Activated T-cell treated with anti-CD3 and anti-CD28 coated beads, Interleukin-2, amount 50 U/mL, for 1 hour (primary cell): ENCODE measurements at regions not wholly inside any gene's neighbourhood (a gene's known extent, or its start where the extent isn't known, plus 50 kb on each side); places are given as distances from the start of the nearest gene placed in this dataset.
"Not testable (repeated sequence)": the region's sequence is repeated elsewhere in the genome, so short reads cannot be mapped to it uniquely, and the experiment has no call there.

Source experiments
- DNase-seq: peaks from one replicate; pipeline ENCODE4 v3.0.0-alpha.2; 2020

DNA sequence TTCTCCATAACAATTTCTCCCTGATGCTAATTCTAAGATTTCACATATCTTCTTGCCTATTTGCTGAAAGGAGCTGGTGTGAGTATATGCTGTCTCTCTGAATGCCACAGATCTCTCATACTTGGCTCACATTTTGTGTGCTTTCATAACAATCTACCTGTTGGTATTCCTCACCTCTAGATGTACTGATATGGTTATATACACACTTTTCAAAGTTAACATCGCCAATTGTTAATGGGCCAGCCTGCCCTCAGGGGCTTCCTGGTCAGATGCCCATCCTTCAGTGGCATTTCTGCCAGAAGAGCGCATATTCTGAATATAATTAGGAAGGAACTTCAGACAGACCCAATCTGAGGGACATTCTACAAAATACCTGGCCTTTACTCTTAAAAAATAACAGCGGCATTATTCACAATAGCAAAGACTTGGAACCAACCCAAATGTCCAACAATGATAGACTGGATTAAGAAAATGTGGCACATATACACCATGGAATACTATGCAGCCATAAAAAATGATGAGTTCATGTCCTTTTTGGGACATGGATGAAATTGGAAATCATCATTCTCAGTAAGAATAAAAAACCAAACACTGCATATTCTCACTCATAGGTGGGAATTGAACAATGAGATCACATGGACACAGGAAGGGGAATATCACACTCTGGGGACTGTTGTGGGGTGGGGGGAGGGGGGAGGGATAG is 123.9 kb upstream of the FAT1 start:
- not testable (repeated sequence) for DNase-seq

DNA sequence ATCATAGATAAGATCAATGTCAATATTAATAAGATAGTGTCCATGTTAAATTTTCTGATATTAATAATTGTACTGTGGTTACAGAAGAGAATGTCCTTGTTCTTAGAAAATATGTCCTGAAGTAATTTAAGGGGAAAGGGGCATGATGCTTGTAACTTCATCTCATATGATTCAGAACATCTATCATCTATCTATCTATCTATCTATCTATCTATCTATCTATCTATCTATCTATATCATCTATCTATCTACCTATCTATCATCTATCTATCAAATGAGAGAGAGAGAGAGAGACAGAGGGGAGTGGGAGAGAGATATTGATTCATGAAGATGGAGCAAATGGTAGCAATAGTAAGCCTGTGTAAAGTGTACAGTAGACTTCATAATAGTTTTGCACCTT is 124.8 kb upstream of the FAT1 start:
- DNase-seq, result no peak

DNA sequence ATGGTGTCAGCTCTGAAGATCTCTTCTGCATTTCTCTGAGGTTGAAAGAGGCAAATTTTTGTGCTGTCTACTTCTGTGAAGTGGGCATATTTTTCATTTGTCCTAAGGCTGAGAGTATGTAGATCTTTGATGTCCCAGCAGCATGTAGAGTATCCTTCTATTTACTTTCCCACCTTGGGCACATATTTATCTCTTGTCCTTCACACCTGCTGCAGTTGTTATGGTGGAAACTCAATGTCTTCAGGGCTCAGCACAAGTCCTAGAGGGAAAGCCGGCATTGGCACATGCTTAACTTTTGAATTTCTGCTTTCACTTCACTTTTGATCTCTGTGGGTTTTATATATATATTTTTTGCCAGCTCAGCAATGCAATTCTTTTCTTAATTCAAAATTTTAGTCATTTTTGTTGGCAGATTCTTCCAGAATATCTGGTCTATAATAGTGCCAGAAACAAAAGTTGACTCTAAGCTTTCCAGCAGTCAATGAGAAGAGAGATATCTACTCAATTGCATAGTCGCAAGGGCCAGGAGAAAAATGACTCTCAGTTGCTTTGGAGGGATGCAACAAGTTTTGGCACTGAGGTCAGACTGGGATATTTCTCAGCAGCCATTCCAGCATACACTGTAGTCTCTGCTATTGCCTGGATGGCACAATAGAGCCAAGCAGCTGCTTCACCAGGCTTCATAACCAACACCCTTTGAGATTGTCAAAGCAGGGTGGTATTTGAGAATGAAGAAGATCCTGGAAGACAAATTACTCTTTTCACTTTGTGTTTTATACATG is 127.8 kb upstream of the FAT1 start:
- no peak for DNase-seq

DNA sequence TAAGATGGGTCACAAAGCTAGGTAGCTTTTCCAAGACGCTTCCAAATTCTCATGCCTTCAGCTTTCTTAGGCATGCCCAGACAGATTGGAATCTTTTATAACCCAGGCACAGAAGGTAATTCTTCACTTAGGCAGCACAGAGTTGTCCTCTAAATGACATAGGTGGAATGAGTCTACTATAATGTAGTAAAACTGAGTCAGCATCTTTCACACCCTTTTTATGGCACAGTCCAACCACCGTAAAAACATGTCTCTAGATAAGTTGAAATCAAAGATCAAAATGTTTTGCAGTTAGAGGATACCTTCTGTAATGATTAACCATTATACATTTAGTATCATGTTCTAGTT is 128.4 kb upstream of the FAT1 start:
- no peak for DNase-seq

DNA sequence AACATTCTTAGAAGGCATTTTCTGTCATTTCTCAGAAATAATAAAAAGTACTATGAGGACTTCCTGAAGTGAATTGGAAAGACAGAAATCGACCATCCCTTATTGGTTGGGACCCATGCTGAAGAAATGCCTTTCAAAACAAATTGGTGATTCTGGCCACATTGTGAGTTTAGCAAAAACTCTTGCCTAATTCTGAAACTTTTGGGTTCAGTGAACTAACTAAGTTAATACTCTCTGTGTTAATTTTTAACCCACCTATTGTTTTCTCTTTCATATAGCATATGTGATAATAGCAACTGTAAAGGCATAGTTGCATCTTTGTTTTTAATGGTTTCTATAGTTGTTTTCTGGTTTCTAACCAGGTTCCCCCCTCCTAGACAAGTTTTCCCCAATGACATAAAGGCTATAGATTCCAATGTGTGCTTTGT is 129.3 kb upstream of the FAT1 start:
- DNase-seq, result no peak

DNA sequence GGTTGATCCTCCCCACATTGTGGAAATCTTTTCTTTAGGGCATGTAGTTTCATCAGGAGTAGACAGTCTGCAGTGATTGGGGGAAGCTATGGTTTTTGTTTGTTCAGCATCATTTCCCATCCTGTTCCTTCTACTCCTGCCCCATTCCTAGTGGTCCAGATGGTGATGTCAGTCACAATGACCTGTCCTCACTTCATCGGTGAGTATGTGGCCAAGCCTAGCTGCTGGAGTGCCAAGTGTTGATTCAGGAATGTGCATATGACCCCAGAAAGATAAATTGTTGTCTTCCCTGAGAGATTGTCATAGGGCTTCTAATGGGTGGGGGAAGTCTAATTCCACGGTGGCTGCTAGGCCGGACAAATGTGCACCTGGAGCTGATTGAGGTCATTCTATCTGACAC is 130.6 kb upstream of the FAT1 start:
- DNase-seq, result no peak

DNA sequence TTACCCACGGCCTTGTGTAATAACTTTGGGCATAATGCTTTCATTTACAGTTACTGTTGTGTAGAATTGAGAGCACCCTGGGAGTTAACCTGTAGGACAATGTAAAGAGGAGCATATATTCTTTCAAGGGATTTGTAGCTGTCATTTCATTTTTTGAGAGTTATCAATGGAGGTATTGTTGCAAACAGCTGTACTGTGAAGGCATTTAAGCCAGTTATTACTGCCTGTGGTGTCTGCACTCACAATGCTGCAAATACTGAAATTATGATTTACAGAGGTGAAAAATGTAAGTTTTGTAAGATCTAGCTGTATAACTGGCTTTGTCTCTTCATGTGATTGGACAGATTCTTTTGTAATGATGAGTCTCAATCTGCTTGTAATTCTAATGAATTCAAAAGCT is 131.5 kb upstream of the FAT1 start:
- DNase-seq, result no peak

DNA sequence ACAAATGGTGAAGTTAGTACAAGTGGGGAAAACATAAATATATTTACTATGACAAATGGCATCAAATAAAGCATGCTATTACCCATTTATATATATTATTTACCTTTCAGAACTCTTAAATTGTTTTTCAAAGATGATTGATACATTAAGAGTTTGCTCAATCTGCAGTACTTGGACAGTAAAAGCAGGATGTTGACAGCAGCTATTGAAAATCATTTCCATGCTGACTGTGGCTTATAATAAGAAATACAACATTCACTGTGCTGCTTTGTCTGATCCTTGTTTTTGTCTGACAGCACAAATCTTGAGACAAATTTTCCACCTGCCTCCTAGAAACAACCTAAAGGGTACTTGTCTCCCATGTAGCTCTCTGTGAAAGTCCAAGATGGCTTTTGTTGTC is 134.1 kb upstream of the FAT1 start:
- no peak for DNase-seq

DNA sequence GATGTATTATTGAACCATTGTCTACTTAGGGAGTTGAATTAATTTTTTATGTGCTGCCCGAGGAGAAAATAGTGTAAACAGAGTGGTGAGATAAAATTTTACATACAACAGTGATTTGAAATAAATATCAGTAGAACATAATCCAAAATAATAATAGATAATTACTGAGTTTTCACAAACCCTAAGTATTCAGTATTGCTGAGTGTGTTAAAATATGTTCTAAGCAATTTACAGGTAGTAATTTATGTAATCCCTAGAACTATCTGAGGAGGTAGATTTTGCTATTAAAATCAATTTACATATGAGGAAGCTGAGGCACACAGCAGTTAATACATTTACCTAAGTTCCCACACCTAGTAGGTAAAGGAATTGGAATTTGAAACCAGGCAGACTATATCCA is 134.7 kb upstream of the FAT1 start:
- no peak for DNase-seq

DNA sequence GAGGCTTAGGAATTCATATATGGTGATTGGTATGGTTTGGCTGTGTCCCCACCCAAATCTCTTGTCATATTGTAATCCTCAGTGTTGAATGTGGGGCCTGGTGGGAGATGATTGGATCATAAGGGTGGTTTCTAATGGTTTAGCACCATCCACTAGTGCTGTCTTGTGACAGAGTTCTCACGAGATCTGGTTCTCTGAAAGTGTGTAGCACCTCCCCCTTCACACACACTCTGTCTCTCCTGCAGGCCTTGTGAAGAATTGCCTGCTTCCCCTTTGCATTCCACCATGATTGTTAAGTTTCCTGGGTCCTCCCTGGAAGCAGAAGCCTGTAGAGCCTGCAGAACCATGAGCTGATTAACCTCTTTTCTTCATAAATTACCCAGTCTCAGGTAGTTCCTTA is 135.8 kb upstream of the FAT1 start:
- no peak for DNase-seq

DNA sequence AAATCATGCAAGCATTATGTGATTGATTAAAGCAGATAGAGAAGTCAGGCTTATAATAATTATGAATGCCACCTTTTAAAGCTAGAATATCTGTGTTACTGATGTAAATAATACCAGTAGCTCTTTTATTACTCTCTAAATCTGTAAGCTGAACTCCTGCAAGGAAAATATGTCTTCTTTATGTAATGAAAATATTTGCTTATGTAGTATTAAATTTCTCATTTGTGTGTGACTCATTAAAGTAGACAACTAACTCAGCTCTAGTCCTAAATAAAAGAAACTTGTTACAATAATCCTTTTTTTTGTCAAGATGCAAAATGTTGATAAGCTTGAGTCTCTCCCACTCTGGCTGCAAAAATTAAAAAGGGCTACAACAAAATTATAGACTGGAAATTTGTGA is 137.7 kb upstream of the FAT1 start:
- no peak for DNase-seq

DNA sequence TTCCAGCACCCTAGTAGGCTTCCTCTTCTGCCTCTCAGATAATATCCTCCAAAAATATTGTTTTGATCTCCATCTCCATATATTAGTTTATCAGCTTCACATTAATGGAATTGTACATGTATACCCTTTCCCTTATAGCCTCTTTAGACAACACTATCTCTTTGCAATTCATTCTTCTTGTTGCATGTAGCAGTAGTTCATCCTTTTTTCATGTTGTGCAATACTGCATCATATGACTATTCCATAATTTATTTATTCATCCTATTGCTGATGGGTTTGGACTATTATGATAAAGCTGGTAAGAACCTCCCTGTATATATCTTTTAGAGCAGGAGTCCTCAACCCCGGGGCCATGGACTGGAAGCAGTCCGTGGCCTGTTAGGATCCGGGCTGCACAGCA is 148.2 kb upstream of the FAT1 start:
- DNase-seq, result no peak

DNA sequence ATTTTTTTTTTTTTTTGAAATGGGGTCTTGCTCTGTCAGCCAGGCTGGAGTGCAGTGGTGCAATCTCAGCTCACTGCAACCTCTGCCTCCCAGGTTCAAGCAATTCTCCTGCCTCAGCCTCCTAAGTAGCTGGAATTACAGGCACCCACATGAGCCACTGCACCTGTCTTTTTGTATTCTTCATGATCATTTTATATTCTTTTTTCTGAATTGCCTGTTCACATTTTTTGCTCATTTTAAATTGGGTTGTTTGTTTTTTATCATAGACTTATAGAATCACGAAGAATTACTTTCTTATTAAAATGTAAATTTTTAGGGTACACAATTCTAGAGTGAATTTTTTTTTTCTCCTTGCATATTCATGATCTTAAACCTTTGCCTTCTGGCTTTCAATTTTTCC is 149.4 kb upstream of the FAT1 start:
- DNase-seq, result not testable (repeated sequence)

DNA sequence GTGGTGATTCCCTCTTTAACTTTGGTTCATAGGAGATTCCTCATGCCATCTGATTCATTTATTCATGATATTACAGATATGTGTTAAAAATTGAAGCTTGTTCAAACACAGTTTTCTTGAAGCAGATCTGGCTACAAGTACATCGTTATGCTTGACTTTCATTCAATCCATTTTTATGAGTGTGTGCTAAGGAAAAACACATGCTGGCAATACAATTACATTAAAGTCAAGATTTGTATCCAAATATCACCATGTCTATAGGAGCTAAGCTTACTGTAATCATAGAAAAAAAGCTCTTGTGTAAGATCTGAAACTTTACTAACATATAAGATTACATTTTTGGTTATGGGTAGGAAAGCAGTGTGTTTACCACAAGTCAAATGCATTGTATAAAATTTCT is 151.8 kb upstream of the FAT1 start:
- no peak for DNase-seq

DNA sequence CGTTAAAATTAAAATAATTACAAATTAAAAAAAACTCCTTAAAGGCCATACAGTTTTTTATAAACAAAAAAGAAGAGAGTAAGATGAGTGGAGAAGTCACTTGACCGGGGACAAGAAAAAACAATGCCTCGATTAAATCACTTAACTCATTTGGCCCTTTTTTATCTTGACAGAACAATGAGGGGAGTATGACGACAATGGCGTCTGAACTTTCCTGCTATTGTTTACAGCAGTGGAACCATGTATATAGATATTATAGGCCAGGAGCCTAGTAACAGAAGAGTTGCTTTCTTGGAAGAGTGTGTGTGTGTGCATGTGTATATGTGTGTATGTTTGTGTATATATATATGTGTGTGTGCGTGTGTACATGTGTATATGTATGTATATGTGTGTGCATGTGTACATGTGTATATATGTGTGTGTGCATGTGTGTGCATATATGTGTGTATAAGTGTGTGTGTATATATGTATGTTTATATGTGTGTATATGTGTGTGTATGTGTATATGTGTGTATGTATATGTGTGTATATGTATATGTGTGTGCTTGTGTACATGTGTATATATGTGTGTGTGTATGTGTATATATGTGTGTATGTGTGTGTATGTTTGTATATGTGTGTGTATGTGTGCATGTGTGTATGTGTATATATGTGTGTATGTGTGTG is 153.4 kb upstream of the FAT1 start:
- no peak for DNase-seq

DNA sequence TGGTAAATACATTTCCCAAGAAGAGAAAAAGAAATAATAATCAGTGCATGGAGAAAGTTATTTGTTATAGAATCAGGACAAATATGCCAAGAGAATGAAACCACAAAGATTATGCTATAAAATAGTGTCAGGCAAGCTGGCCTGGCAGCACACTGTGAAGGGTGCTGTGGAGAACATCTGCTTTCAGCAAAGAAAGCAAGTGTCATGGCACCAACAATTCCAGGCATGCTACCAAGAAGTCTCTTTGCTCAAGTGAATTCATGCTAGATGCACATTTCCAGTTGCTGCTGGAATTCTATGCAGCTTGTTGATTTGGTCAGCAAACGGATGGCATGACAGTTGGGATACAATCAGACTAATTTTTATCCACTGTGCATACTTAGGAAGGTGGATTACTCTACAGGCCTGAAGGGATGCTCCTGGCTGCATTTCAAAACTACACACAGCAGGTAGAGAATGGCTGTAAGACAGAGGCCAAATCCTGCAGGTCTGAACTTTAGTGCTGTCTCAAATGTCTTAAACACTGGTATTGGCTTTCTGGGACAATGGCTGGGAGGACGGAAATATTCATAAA is 154.6 kb upstream of the FAT1 start:
- DNase-seq, result no peak

DNA sequence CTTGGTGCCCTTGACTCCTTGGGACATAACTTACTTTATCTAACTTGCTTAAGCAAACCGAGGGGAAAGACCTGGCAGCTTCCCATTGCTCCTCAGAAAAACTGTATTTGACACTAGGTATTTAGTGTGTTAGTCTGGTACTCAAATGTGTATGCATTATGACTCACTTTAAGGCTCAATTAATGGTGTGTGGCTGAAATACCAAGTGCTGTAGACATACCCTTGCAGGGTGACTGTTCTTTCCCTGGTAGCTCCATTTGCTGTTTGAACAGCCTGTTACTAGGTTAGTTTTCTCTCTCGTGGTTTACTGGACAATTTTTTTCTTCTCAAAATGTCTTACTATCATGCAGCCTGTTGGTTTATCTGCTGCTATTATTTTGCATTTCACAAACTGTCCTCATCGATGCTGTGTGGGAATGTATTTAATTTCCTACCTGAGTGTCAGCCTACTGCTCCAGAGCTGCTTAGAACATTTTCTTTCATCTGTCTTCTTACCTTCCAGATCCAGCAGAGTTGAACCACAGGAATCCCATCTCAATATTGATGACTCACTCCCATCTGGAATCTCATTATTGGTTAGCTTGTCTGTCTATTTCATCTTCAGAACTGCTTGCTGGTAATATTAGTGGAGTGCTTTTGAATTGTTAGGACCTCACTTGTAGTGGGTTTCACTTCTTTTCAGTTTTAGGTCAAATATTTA is 158.0 kb upstream of the FAT1 start:
- no peak for DNase-seq

DNA sequence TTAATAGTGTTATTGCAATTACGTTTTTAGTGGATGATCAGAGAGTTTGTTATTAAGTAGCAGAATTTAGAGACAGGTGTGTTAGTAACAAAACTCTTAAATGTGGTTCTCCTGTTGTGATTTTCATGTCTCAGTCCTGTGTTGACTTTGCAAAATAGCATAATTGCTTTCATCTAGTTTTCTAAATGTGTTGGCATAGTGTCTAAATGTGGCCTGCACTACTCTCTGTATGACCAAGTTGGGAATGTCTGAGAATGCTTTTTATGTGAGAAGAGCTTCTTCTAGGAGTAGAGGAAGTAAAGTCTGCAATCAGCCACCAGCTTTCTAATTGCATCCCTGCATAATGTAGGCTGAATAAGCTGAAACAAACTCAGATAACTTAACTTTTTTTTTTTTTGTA is 158.6 kb upstream of the FAT1 start:
- no peak for DNase-seq

DNA sequence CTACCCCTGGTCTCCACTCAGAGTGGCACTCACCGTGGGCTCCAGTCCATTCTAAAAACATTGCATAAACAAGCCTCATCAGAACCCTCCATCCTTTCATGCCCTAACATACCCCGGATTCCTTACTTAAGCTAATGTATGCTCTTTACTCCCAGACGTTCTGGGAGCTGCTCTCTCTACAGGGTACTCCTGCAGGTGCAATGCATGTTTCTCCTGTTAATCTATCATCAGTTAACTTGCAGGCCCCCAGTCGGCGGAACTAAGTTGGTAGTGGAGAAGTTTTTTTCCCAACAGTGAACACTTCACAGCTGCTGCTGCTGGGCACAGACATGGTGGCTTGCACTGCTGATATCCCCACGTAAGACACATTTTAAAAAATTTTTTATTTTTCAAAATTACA is 161.6 kb upstream of the FAT1 start:
- no peak for DNase-seq

DNA sequence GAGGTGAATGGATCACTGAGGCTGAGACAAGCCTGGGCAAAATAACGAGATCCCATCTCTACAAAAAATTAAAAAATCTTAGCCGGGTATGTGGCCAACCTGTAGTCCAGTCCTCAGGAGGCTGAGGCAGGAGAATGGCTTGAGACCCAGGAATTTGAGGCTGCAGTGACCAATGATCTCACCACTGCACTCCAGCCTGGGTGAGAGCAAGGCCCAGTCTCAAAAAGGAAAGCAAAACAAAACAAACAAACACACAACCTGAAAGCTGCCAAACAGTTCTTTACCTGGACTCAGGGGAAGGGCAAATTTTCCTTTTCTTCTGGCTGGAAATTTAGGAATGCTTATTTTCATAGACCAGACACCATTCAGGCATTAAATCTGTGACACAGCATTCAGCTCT is 163.1 kb upstream of the FAT1 start:
- DNase-seq, result no peak

DNA sequence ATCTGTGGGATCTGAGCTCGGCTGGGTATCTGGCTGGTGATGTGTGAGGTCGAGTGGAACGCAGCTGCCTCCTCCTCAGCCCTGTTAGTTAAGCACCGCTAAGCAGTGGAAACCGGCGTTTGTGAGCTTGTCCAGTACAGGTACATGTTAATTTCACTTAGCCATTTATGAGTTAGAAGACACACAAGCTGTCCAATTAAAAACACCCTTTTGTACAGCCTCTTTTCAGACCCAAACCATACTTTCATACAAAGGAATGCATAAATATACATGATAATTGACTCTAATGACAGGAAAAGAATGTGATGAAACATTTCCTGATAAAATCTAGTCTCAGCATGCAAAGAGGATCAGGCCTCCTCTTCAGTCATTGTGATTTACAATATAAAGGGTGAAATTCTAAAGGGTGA is 163.6 kb upstream of the FAT1 start:
- no peak for DNase-seq

DNA sequence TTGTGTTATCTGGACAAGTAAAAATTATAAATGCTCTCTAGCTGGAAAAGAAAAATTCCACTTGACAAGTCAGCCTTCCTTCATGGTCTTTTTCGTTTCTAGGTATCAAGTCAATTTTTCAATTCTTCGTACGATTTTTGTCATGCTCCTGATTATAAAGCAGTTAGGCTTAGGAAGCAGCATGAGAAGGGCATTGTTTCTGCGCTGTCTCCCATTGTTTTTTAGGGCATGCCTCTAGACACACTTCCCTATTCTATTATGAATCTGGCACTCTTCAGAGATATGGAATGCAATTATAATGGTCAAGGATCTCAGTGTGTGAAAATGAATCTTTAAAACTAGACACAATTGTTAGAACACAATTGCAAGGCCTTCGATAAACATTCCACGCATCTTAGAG is 164.1 kb upstream of the FAT1 start:
- DNase-seq, result no peak

DNA sequence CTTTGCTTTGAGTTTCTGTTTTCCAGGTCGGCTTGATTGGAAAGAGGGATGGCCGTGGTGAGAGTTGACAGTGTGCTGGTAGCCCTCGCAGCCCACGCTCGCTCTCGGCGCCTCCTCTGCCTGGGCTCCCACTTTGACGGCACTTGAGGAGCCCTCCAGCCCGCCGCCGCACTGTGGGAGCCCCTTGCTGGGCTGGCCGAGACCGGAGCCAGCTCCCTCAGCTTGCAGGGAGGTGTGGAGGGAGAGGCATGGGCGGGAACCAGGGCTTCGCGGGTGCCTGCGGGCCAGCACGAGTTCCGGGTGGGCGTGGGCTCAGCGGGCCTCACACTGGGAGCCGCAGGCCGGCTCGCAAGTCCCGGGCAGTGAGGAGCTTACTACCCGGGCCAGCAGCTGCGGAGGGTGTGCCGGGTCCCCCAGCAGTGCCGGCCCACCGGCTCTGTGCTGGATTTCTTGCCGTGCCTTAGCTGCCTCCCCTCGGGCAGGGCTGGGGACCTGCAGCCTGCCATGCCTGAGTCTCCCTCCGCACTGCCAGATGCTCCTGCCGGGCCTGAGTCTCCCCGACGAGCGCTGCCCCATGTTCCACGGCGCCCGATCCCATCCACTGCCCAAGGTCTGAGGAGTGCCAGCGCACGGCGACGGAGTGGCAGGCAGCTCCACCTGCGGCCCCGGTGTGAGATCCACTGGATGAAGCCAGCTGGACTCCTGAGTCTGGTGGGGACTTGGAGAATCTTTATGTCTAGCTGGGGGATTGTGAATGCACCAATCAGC is 166.4 kb upstream of the FAT1 start:
- no peak for DNase-seq
